HG03097 (cell line): ENCODE measurements at regions not wholly inside any gene's neighbourhood (a gene's known extent, or its start where the extent isn't known, plus 50 kb on each side); places are given as distances from the start of the nearest gene placed in this dataset.
"Not testable (repeated sequence)": the region's sequence is repeated elsewhere in the genome, so short reads cannot be mapped to it uniquely, and the experiment has no call there.

Experiments
- ATAC-seq: cut with Tn5 transposase; IDR thresholded peaks from one replicate; pipeline ENCODE4 v1.9.1; 2021; ENCODE audit not compliant: unreplicated experiment, low FRiP score

- ATAC-seq = no peak
These were observed 441.4 kb downstream of the IGSF11 start for GRCh38 chr3:118593277-118593670.

- no peak for ATAC-seq
These were observed 437.5 kb downstream of the IGSF11 start for GRCh38 chr3:118597184-118597583.

- no peak for ATAC-seq
These were observed 426.5 kb downstream of the IGSF11 start for GRCh38 chr3:118607915-118608820.

- ATAC-seq = no peak
These were observed 416.2 kb downstream of the IGSF11 start for GRCh38 chr3:118618247-118619040.

GRCh38 chr3:118626453-118626852 is 408.2 kb downstream of the IGSF11 start:
- no peak for ATAC-seq

- ATAC-seq = peak; percentile 94
These were observed 405.8 kb downstream of the IGSF11 start for GRCh38 chr3:118628704-118629341.

GRCh38 chr3:118629821-118630220 is 404.8 kb downstream of the IGSF11 start:
- no peak for ATAC-seq

GRCh38 chr3:118635711-118636110 is 398.9 kb downstream of the IGSF11 start:
- no peak for ATAC-seq

GRCh38 chr3:118636841-118637240 is 397.8 kb downstream of the IGSF11 start:
- ATAC-seq = no peak

GRCh38 chr3:118637846-118638245 is 396.8 kb downstream of the IGSF11 start:
- ATAC-seq = no peak

GRCh38 chr3:118641608-118642007 is 393.0 kb downstream of the IGSF11 start:
- no peak for ATAC-seq

GRCh38 chr3:118671192-118671591 is 363.5 kb downstream of the IGSF11 start:
- ATAC-seq = no peak

GRCh38 chr3:118675305-118675704 is 359.3 kb downstream of the IGSF11 start:
- no peak for ATAC-seq

GRCh38 chr3:118678663-118679062 is 356.0 kb downstream of the IGSF11 start:
- ATAC-seq = not testable (repeated sequence)

GRCh38 chr3:118682921-118683320 is 351.7 kb downstream of the IGSF11 start:
- ATAC-seq = no peak

- ATAC-seq = no peak
These were observed 351.0 kb downstream of the IGSF11 start for GRCh38 chr3:118683636-118684035.

GRCh38 chr3:118688396-118688884 is 346.2 kb downstream of the IGSF11 start:
- no peak for ATAC-seq

- ATAC-seq = no peak
These were observed 342.2 kb downstream of the IGSF11 start for GRCh38 chr3:118692416-118692815.

GRCh38 chr3:118705487-118706219 is 329.0 kb downstream of the IGSF11 start:
- ATAC-seq = no peak

- ATAC-seq = no peak
These were observed 326.7 kb downstream of the IGSF11 start for GRCh38 chr3:118707991-118708390.
